DND-41 (cell line): ENCODE measurements at regions not wholly inside any gene's neighbourhood (a gene's known extent, or its start where the extent isn't known, plus 50 kb on each side); places are given as distances from the start of the nearest gene placed in this dataset.

Experiments used
- ATAC-seq: fragments of 200-7000 bp; cut with Tn5 transposase; 3 replicates; pipeline ENCODE4 v1.9.1; 2021; ENCODE audit warnings: low read depth; ENCODE audit not compliant: insufficient read depth
- DNase-seq: peaks from one replicate; pipeline ENCODE4 v3.0.0-alpha.2; 2020
- H2AFZ ChIP-seq: 2 replicates; pipeline ENCODE4 v1.6.0; 2012; ENCODE audit warnings: low read depth, low read length
- H3K27ac ChIP-seq: 2 replicates; pipeline ENCODE4 v1.5.1; 2012; ENCODE audit warnings: low read length, inconsistent platforms
- H3K27me3 ChIP-seq: fragments of 200-600 bp; sonication (generic); 2 replicates; pipeline ENCODE4 v1.6.0; 2012; ENCODE audit warnings: low read length, mild to moderate bottlenecking, inconsistent platforms; ENCODE audit not compliant: insufficient read depth, poor library complexity
- H3K36me3 ChIP-seq: 2 replicates; pipeline ENCODE4 v1.5.1; 2012; ENCODE audit warnings: low read length, inconsistent platforms; ENCODE audit not compliant: insufficient read depth
- H3K4me1 ChIP-seq: 2 replicates; pipeline ENCODE4 v1.5.1; 2012; ENCODE audit warnings: mild to moderate bottlenecking, low read length; ENCODE audit not compliant: insufficient read depth
- H3K4me2 ChIP-seq: 2 replicates; pipeline ENCODE4 v1.6.0; 2012; ENCODE audit warnings: mild to moderate bottlenecking, moderate library complexity, low read length, inconsistent platforms; ENCODE audit not compliant: insufficient read depth
- H3K4me3 ChIP-seq, 2 experiments: fragments of 200-600 bp in 1 of 2; shearing (Covaris generic) in 1 of 2; 2 replicates each; pipeline ENCODE4 v1.5.1; 2012 to 2016; ENCODE audit warnings: inconsistent platforms in 2 of 2, low read length in 2 of 2, mild to moderate bottlenecking in 2 of 2, low read depth in 1 of 2, moderate library complexity in 1 of 2
- H3K79me2 ChIP-seq: 2 replicates; pipeline ENCODE4 v1.6.0; 2012; ENCODE audit warnings: low read length, inconsistent platforms; ENCODE audit not compliant: insufficient read depth
- H3K9ac ChIP-seq: 2 replicates; pipeline ENCODE4 v1.6.0; 2012; ENCODE audit warnings: low read depth, mild to moderate bottlenecking, inconsistent platforms, low read length, moderate library complexity
- H3K9me3 ChIP-seq: 2 replicates; pipeline ENCODE4 v1.5.1; 2012; ENCODE audit warnings: low read length, moderate library complexity, mild to moderate bottlenecking, inconsistent platforms; ENCODE audit not compliant: insufficient read depth, severe bottlenecking
- H4K20me1 ChIP-seq: 2 replicates; pipeline ENCODE4 v1.6.0; 2012; ENCODE audit warnings: low read length; ENCODE audit not compliant: insufficient read depth
- CTCF ChIP-seq: IDR thresholded peaks from 2 replicates; pipeline ENCODE4 v1.5.1; 2012; ENCODE audit warnings: borderline replicate concordance, low read length, moderate library complexity, mild to moderate bottlenecking; ENCODE audit not compliant: poor library complexity, severe bottlenecking; ENCODE audit errors: extremely low read depth
- EZH2 ChIP-seq: IDR thresholded peaks from 3 replicates; pipeline ENCODE4 v1.6.1; 2012; ENCODE audit warnings: borderline replicate concordance, low read depth, mild to moderate bottlenecking, moderate library complexity, low read length, inconsistent platforms; ENCODE audit not compliant: severe bottlenecking

- ATAC-seq (no peak), DNase-seq (no peak)
- H3K4me1 ChIP-seq: no peaks in the 10 kb centered on the region
- no peak overlapping the region for H2AFZ ChIP-seq
- no peaks in the 10 kb centered on the region for H3K27me3 ChIP-seq
- TF ChIP-seq CTCF: no peak
- TF ChIP-seq EZH2: no peak
- H3K4me3 ChIP-seq: no peak overlapping the region
- H4K20me1 ChIP-seq: no peaks in the 10 kb centered on the region
- no peak overlapping the region for H3K9ac ChIP-seq
- H3K79me2 ChIP-seq: no peaks in the 10 kb centered on the region
- no peak overlapping the region for H3K4me2 ChIP-seq
- H3K27ac ChIP-seq: no peak overlapping the region
- no peaks in the 10 kb centered on the region for H3K9me3 ChIP-seq
- no peaks in the 10 kb centered on the region for H3K36me3 ChIP-seq
Measured at GRCh38 chr1:170291516-170291915, 145.8 kb downstream of the NTMT2 start.

- H2AFZ ChIP-seq: no peak overlapping the region
- H3K27me3 ChIP-seq: no peaks in the 10 kb centered on the region
- H3K9ac ChIP-seq: no peak overlapping the region
- no peaks in the 10 kb centered on the region for H4K20me1 ChIP-seq
- H3K4me2 ChIP-seq: no peak overlapping the region
- DNase-seq (no peak), ATAC-seq (no peak)
- no peaks in the 10 kb centered on the region for H3K36me3 ChIP-seq
- no peak overlapping the region for H3K27ac ChIP-seq
- H3K79me2 ChIP-seq: no peaks in the 10 kb centered on the region
- no peaks in the 10 kb centered on the region for H3K4me1 ChIP-seq
- no peaks in the 10 kb centered on the region for H3K9me3 ChIP-seq
- no peak overlapping the region for H3K4me3 ChIP-seq
- TF ChIP-seq CTCF (no peak), EZH2 (no peak)
Measured at GRCh38 chr1:170296211-170296610, 150.5 kb downstream of the NTMT2 start.

GRCh38 chr1:170296642-170297041 is 150.9 kb downstream of the NTMT2 start:
- no peak overlapping the region for H3K9ac ChIP-seq
- no peaks in the 10 kb centered on the region for H3K9me3 ChIP-seq
- no peak overlapping the region for H3K4me3 ChIP-seq
- no peaks in the 10 kb centered on the region for H3K27me3 ChIP-seq
- ATAC-seq (no peak), DNase-seq (no peak)
- H2AFZ ChIP-seq: no peak overlapping the region
- H3K4me2 ChIP-seq: no peak overlapping the region
- H3K79me2 ChIP-seq: no peaks in the 10 kb centered on the region
- TF ChIP-seq CTCF (no peak), EZH2 (no peak)
- H4K20me1 ChIP-seq: no peaks in the 10 kb centered on the region
- H3K27ac ChIP-seq: no peak overlapping the region
- no peaks in the 10 kb centered on the region for H3K4me1 ChIP-seq
- H3K36me3 ChIP-seq: no peaks in the 10 kb centered on the region

GRCh38 chr1:170301596-170301995 is 155.8 kb downstream of the NTMT2 start:
- Histone ChIP-seq H4K20me1 (no peaks in the 10 kb centered on the region), H3K36me3 (no peaks in the 10 kb centered on the region), H3K79me2 (no peaks in the 10 kb centered on the region), H3K9me3 (no peaks in the 10 kb centered on the region), H3K4me3 (no peak overlapping the region), H3K9ac (no peak overlapping the region), H3K4me2 (no peak overlapping the region), H3K27ac (no peak overlapping the region), H3K4me1 (no peaks in the 10 kb centered on the region), H3K27me3 (no peaks in the 10 kb centered on the region), H2AFZ (no peak overlapping the region)
- no peak for ATAC-seq
- DNase-seq: no peak
- TF ChIP-seq CTCF (no peak), EZH2 (no peak)
